CD4-positive, alpha-beta T cell treated with Interleukin-4 for 1 hour (primary cell): ENCODE measurements at regions not wholly inside any gene's neighbourhood (a gene's known extent, or its start where the extent isn't known, plus 50 kb on each side); places are given as distances from the start of the nearest gene placed in this dataset.
A peak's percentile ranks its signal among the peaks of the same experiment; 100 is the strongest.
"Not testable (repeated sequence)": the region's sequence is repeated elsewhere in the genome, so short reads cannot be mapped to it uniquely, and the experiment has no call there.

ENCODE experiments used
- DNase-seq, 2 donors: peaks; one replicate each; pipeline ENCODE4 v3.0.0-alpha.2; 2020 to 2022

- no peak for DNase-seq
These were observed 739.5 kb upstream of the SLC39A10 start for GRCh38 chr2:194917519-194917918.

- DNase-seq, result no peak
These were observed 741.5 kb upstream of the SLC39A10 start for GRCh38 chr2:194915485-194915884.

GRCh38 chr2:194907569-194907968, 749.5 kb upstream of the SLC39A10 start:
- DNase-seq, result no peak

DNA sequence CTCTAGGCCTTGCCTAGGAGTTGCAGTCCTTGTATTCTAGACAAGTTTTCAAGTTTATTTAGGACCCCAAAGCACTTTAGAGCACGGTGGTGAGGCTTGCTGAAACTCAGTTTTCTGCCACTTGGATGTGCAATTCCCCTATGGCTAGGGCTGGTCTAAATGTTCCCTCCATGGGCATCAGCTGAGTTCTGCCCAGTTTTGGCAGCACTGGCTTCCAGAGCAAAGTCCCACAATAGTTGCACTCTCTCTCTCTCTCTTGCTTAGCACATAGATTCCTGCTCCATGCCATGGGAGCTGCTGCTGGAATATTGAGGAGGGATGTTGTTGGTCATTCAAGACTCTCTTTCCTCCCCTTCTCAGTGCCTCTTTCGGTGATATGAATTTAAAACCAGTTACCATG, 760.2 kb upstream of the SLC39A10 start:
- DNase-seq, result no peak

- DNase-seq, result no peak
These were observed 773.3 kb upstream of the SLC39A10 start for GRCh38 chr2:194883711-194884110.

DNA sequence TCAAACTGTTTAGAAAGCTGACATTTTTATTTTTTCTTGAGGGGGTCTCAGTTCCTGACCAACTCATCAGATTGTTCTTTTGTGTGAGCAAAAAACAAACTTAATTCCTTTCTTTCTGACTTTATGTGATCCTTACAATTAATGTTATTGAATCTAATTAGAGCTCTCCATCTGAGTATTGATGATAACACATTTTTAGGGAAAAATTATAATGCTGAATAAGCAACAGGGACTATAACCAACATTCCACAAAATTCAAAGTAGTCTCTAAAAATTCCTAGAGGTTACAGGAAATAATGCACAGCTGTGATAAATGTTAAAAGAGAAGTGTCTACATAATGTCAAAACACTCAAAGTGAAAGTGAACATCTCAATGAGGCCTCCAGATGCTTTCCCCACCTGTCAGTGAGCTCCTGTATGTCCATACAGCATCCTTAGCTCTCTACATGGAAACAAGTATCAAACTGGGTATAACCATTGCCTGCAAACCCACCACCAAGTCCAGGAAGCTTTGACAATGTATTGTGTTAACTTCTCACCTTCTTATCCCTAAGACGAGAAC, 786.0 kb upstream of the SLC39A10 start:
- no peak for DNase-seq

GRCh38 chr2:194867328-194867727, 789.7 kb upstream of the SLC39A10 start:
- peak in 1 of 2 donors; percentile 2 for DNase-seq

DNA sequence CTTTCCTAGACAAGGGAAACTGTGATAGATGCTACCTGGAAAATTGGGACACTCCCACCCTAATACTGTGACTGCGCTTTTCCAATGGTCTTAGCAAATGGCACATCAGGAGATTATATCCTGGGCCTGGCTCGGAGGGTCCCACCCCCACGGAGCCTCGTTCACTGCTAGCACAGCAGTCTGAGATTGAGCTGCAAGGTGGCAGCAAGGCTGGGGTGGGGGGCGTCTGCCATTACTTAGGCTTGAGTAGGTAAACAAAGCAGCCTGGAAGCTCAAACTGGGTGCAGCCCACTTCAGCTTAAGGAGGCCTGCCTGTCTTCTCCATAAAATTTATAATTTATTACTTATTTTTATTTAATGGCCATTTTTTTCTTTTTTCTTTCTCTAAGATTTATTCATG, 802.1 kb upstream of the SLC39A10 start:
- DNase-seq, result no peak

DNA sequence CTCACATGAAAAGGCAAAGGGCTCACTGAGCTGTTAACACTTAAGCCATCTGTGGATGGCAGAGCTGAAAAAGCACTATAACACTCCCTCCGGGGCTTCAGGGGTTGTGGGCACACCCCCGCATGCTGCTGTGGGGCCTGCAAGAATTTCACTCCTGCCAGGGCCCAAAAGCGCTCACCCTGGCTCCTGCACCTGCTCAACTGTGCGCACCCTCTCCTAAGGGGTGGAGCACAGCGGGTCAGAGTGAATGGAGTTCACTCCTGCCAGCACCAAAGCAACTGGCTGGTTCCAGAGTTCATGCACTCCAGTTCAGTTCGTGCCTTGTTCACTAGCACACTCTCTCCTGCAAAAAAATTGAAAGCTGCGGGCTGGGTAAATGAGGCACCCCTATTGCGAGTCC, 814.2 kb upstream of the SLC39A10 start:
- no peak for DNase-seq

DNA sequence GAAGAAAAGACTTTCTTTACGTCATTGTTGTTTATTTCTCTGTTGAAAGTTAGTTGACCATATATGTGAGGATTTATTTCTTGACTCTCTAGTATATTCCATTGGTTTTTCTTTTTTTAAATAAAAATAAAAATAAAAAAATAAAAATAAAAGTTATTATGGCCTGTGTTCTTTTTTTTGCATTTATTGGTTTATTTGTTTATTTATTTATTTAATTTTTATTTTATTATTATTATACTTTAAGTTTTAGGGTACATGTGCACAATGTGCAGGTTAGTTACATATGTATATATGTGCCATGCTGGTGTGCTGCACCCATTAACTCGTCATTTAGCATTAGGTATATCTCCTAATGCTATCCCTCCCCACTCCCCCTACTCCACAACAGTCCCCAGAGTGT, 822.7 kb upstream of the SLC39A10 start:
- DNase-seq, result not testable (repeated sequence)

- no peak for DNase-seq
These were observed 830.8 kb upstream of the SLC39A10 start for GRCh38 chr2:194826241-194826640.

DNA sequence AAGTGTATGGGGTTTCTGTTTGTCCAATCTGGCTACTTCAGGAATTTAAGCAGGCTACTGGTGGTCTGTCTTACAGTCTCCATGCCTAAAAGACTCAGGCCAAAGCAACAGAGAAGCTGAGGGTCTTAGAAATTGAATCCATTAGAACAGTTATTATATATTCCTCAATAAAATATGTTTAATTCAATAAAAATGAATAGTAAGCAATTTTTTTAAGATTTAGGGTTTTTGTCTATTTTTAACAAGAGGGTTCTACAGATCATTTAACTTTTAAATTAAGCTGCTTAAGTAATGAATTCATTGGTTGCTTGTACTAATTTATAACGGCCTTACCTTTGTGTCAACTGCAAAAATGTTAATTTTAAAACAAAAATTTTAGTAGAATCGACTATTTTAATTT, 832.6 kb upstream of the SLC39A10 start:
- DNase-seq, result no peak

DNA sequence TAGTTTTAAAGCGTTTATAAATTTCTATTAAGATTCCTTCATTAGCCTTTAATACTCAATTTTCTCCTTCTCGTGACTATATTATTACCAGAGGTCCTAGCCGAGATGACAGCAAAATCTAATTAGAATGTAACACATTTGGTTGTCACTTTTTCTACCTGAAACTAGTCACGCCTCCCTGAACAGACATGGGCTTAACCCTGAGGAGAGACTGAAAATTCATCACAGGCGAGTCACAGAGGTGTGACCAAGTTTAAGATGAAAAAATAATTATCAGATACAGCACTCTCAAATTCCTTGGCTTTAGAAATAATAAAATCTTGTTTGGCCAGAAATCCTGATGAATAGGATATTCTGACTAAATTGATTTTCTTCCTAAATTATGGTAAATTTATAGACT, 834.4 kb upstream of the SLC39A10 start:
- no peak for DNase-seq

- no peak for DNase-seq
These were observed 834.9 kb upstream of the SLC39A10 start for GRCh38 chr2:194822097-194822496.

- no peak for DNase-seq
These were observed 837.7 kb upstream of the SLC39A10 start for GRCh38 chr2:194819367-194819766.

DNA sequence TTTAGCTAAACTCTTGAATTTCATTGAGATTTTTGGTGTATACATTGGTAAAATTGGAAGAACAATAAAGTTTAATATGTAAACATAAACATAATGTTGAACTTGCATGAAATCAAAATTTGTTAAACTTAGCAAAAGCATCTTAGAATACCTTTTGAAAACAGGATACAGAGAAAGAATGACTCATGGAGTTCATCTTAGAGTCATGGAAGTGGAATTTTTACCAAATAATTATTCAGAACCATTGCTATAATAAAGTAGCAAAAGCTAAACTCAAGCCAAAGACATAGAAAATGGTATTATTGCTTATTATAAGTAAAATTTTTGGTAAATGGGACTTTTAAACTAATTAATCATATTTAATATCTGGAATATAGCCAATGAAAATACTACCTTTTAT, 841.6 kb upstream of the SLC39A10 start:
- DNase-seq, result no peak

DNA sequence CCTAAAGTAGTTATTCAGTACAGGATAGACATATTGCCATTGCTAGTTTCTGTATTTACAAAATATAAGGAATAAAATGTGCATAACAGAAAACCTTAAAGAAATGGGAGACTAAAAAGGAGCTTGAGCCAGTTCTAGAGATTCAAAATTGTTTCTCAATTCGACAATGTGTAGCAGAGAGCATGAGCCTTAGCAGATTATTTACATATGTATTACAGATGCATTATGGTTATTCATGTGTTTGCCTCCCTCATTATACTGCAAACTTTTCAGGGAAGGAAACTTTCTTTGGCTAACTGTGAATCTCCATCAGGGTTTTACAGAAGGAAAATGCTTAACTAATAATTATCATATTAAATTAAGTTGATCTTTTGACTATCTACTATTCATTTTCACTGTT, 854.4 kb upstream of the SLC39A10 start:
- no peak for DNase-seq

DNA sequence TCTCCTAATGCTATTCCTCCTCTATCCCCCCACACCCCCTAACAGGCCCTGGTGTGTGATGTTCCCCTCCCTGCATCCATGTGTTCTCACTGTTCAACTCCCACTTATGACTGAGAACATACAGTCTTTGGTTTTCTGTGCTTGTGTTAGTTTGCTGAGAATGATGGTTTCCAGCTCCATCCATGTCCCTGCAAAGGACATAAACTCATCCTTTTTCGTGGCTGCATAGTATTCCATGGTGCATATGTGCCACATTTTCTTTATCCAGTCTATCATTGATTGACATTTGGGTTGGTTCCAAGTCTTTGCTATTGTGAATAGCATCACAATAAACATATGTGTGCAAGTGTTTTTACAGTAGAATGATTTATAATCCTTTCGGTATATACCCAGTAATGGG, 870.0 kb upstream of the SLC39A10 start:
- DNase-seq, result not testable (repeated sequence)

DNA sequence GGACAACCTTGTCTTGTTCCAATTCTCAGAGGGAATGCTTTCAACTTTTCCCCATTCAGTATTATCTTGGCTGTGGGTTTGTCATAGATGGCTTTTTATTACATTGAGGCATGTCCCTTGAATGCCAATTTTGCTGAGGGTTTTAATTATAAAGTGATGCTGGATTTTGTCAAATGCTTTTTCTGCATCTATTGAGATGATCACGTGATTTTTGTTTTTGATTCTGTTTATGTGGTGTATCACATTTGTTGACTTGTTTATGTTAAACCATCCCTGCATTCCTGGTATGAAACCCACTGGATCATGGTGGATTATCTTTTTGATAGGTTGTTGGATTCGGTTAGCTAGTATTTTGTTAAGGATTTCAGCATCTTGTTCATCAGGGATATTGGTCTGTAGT, 885.6 kb upstream of the SLC39A10 start:
- not testable (repeated sequence) for DNase-seq

- no peak for DNase-seq
These were observed 888.0 kb upstream of the SLC39A10 start for GRCh38 chr2:194769030-194769429.

DNA sequence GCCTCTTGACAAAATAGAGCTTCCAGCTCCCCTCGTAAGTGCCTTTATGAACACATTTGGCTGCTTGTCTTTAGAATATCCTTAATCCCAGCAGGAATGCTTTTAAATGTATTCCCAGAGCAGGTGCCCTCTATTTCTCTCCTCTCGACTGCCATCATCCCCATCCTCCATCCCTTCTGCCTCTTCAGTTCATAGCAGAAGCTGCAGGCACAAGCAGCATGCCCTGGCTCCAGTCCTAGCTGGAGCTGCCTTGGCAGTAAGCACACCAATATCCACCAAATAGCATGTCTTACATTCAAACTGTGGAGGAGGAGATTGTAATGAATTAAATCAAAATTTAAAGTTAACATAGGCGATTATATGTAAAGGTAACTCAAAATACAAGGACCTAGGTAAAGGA, 891.3 kb upstream of the SLC39A10 start:
- DNase-seq, result no peak

DNA sequence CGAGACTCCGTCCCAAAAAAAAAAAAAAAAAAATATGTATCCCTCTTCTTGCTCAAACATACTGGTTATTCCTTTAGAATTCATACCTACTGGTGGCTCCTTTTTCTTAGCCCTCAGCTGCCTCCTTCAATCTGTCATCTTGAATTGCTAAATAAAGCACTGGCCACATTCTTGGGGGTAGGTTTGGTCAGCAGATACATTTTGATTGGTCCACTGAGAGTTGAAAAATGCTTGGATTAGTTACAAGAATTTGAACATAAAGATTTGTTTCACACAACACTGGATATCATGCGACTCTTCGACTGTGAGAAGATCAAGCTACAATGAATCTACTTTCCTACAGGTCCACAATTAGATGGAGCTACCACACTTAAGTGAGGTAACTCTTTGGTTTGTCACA, 906.1 kb upstream of the SLC39A10 start:
- DNase-seq, result no peak

DNA sequence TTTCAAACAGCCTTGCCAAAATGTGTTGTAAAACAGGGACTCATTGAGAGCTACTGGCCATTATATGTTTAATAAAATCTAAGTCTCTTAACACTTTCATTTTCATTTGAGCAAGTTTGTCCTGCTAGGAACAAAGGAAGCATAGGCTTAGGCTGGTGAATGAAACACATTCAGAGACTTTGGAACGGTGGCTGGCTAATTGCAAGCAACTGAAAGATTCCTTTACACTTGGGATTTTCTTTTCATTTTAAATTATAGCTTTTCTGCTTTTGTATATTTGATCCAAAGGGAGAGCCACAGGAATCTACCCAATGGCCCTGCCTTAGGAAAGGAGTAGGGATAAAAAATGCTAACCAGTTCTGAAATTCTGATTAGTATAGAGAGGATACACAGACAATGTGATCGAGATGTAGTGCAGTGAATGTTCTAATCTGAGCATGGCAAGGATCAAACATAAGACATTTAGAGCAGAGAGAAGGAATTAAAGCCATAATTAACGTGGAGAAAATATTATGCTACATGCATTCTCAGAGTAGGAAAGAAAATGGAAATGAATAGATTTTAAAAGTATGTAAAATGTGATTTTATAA, 911.4 kb upstream of the SLC39A10 start:
- DNase-seq, result no peak

DNA sequence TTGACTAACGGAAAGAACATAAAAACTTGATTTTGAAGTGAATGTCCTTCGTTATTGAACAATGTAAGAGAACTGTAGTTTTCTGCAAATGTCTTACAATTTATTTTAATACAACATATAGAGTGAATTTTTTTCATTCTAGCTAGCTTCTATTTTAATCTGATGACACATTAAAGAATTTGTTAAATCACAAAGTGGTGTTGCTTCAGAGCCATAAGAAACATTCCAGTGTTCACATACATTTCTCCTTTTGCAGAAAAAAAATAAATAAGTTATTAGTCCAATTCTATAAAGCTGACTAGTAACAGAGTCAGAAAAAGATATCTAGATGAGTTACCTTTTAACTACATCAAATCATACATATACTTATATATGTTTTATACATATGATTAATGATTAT, 914.3 kb upstream of the SLC39A10 start:
- no peak for DNase-seq

- DNase-seq, result no peak
These were observed 917.8 kb upstream of the SLC39A10 start for GRCh38 chr2:194739217-194739616.
